ENCODE measurements at regions not wholly inside any gene's neighbourhood (a gene's known extent, or its start where the extent isn't known, plus 50 kb on each side); places are given as distances from the start of the nearest gene placed in this dataset.
"Not testable (repeated sequence)": the region's sequence is repeated elsewhere in the genome, so short reads cannot be mapped to it uniquely, and the experiment has no call there.

- DNase-seq = no peak
Measured at GRCh38 chr2:208939852-208940251, 484.0 kb upstream of the MAP2 start.

DNA sequence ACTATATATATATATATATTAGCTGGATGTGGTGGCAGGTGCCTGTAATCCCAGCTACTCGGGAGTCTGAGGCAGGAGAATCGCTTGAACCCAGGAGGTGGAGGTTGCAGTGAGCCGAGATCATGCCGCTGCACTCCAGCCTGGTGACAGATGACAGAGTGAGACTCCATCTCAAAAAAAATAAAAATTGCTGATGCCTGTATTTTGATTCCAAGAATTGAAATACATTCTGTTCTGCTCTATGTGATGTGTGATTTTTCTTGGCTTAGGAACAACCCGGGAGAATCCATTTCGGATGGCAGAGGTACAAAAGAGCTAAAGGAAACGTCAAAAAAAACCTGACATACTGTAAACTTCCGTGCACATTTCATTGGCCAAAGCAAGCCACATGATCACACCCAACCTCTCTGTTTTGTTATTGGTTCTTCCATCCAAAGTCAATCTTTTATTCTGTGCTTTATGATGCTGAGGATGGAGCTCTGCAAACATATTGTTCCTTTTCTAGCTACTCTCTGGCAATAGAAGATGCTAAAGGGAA, 478.1 kb upstream of the MAP2 start:
- DNase-seq = no peak

DNA sequence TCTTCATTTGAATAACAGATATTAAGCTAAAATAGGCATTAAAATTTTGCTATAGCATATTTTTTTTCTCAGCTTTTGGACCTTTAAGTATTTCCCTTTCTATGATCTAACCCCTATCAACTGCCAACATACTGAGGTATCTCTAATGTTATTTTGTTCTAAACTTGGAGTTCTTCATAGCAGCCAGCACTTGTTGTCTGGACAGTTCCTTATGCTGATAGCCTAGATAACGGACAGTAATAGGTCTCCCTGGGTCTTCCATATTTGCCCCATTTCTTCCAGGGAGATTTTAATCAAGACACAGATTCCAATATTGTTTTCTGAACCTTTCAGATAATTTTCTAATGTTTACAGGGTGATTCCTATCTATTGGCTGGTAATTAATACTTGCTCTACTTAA, 475.8 kb upstream of the MAP2 start:
- DNase-seq = no peak

- DNase-seq = no peak
Measured at GRCh38 chr2:208970070-208970469, 453.8 kb upstream of the MAP2 start.

GRCh38 chr2:208977582-208977981, 446.3 kb upstream of the MAP2 start:
- no peak for DNase-seq

- no peak for DNase-seq
Measured at GRCh38 chr2:208978946-208979345, 444.9 kb upstream of the MAP2 start.

DNA sequence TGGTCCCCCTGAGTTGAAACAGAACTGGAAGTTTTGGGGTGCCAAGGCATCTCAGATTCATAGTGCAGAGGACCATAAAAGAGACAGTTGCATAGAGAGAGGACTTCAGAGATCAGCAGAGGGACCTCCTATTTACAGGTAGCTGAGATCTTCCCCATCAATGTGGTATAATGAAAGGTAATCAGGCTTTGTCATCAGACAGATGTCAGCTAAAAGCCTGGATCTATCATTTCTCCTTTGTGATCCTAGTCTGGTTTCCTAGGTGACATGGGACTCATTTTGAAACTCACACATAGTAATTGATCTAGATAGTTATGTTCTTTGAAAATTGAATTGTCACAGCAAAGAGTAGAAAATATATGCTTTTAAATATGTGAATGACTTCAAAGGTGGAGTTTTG, 443.5 kb upstream of the MAP2 start:
- no peak for DNase-seq

DNA sequence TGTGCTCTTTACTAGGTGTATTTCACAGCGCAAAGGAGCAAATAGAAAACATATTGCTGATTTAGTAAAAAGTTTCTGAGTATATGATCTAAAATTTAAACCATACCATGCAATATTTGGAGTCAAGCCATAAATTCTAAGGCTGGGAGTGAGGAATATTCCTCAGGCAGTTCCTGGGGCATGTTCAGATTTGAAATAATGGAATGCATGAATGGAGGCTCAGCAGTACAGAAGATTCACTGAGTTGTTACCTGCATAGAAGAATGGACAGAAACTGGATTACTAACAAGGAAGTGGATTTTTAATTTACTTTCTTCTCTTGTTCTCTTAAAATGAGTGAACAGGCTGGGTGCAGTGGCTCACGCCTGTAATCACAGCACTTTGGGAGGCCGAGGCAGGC, 441.0 kb upstream of the MAP2 start:
- DNase-seq = no peak

- no peak for DNase-seq
Measured at GRCh38 chr2:208983486-208983885, 440.4 kb upstream of the MAP2 start.

DNA sequence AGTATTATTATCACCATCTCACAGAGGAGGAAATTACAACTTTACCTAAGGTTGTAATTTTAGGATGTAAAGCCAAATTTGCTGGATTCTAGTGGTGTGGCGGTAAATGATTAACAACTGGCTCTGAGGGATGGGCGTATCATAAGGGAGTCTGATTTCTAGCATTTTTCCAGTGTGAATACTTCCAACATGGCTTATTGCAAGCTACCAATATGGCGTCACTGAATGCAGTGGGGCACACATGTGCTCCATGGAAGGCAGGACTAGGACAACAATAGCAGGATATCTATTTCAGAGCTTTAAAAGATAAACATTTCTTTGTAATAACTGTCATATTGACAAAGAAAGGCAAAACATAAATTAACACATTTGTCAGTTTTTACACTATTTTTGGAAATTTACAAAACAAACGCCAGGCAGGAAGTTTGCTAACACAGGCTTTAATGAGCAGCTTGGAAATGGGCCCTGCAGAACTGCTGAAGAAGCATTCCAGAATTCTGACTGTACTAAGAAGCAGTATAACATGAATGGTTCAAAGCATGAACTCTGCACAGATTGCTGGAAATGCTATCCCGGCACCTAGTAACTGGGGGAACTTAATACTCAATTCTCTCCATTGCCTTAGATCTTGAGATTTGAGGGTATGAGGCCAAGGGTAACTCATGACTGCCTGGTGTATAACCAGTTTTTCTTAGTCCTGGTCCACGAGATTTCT, 439.3 kb upstream of the MAP2 start:
- DNase-seq = no peak

- DNase-seq = no peak
Measured at GRCh38 chr2:208985644-208986043, 438.2 kb upstream of the MAP2 start.

DNA sequence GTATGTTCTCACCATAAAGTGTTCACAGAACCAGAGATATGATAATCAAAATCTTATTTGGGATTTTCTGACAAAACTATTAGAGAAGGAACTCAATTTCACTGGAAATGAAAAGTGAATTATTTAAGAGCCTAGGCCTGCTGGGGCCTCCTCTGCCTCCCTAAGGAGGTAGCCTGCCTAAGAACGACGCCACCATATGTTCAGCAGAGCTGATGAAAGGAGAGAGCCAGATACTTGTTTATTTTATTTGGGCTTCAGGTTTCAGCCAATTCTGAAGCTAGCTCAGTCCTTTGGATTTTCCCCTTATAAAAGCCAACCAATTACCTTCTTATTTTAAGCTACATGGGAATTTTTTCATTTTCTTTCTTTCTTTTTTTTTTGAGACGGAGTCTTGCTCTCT, 433.1 kb upstream of the MAP2 start:
- no peak for DNase-seq

DNA sequence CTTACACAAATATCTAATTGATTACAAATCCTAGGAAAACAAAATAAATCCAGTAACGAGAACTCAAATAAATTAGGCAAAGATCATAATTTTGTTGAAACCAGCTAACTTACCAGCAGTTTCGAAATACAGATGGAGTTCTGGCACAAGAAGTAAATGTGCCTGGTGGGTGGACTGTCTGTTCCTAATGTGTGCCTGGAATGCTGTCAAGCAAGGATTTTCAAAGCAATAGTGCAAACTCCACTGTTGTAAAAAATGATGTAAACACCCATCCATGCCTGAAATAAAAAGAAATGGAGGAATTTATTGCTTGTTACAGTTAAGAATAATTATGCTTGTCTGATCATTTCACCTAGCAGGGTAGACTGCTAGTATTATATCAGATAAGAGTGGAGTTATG, 423.9 kb upstream of the MAP2 start:
- no peak for DNase-seq

DNA sequence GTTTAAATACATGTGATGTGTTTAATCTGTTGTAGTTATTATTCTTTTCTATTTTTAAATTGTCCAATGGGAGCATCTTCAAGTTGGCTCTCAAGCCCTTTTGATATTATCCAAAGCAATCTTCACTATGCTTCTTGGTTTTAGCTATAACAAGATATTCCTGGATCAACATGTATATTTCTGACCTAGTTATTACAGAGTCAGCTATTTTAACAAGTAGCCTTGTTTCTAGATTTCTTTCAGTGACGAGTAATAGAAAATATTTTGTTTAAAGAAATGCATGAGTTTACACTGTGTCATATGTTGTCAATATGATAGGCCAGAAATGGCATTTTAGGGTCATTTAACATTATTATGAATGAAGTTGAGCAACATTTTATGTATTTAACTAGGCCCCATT, 421.8 kb upstream of the MAP2 start:
- no peak for DNase-seq

- DNase-seq = no peak
Measured at GRCh38 chr2:209005371-209005770, 418.5 kb upstream of the MAP2 start.

- DNase-seq = no peak
Measured at GRCh38 chr2:209008636-209009287, 415.1 kb upstream of the MAP2 start.

DNA sequence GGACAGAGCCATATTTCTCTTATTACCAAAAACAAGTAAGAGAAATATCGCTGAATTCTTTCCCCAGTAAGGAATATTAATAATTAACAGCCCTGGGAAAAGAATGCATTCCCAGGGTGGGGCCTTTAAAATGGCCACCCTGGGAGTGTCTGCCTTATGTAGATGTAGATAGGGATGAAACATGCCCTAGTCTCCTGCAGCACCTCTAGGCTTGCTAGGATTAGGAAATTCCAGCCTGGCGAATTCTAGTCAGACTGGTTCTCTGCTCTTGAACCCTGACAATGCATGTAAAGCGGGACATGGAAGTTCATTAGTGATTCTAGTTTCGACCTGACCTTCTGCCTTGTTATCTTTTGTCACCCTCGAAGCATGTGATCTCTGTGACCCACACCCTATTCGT, 405.2 kb upstream of the MAP2 start:
- DNase-seq = not testable (repeated sequence)

DNA sequence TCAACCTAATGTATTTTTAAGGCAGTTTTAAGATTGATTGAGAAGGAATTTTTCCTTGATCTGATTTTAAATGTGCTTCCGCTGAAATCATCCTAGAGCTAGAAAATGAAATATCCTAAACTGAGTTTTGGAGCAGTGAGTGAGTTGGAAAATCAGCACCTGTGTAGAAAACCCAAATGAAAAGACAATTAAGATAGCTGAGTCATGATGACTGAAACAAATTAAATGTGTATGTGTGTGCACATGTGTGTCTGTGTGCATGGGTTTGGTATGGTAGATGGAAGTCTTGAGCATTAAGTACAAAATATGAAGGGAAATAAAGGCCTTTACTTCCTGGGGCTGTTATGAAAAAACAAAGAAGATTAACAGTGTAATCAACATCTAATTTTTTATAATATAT, 394.6 kb upstream of the MAP2 start:
- no peak for DNase-seq

DNA sequence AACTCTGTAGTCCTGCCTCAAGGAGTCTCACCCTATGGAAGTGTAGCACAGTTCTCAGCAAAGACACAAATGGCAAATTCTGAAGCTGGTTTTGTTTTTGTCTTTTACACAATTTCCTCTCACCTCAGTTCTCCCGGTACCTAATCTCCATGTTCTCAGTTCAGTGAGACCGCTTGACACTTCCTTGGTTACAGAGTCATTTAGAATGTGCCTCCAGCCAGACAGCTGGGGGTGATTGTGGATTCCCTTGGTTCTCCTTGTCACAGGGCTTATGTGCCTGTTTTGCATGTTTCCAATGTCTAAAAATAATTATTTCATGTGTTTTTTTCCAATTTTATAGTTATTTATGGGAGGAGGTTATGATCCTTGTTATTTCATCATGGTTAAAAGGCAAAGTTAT, 379.5 kb upstream of the MAP2 start:
- no peak for DNase-seq

DNA sequence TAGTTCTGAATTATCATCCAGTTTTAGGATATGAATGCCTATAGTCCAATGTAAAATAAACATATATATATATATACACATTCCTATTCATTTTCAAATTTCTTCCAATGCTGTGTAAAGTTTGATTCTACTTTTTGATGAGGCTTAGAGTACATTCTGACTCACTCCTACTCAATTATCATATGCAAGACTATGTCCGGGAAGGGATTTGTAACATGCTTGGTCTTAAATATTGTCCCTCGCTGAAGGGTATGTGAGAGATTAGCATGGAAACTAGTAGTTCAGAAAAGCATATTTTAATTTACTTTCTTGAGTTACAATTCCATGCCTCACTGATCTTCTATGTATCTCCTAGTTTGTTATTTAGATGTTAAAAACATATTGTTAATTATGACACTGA, 377.7 kb upstream of the MAP2 start:
- no peak for DNase-seq

DNA sequence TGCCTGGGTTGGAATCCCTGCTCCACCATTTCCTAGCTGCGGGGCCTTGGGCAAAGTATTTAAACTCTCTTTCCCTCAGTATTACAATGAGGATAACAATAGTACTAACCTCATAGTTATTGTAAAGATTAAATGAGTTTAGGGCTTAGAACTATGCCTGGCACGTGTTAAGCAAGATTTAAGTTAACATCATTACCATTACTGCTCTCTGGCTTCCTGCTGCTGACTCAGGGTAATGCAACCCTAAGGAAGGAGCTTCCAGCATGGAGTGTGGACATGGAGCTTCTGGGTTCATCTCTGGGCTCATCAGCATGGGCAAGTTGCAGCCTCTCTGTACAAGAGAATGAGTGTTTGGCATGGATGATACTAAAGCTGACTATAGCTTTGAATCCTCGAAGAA, 374.2 kb upstream of the MAP2 start:
- no peak for DNase-seq

- DNase-seq = no peak
Measured at GRCh38 chr2:209062210-209062609, 361.6 kb upstream of the MAP2 start.

- no peak for DNase-seq
Measured at GRCh38 chr2:209070262-209070661, 353.6 kb upstream of the MAP2 start.

- no peak for DNase-seq
Measured at GRCh38 chr2:209073151-209073550, 350.7 kb upstream of the MAP2 start.

DNA sequence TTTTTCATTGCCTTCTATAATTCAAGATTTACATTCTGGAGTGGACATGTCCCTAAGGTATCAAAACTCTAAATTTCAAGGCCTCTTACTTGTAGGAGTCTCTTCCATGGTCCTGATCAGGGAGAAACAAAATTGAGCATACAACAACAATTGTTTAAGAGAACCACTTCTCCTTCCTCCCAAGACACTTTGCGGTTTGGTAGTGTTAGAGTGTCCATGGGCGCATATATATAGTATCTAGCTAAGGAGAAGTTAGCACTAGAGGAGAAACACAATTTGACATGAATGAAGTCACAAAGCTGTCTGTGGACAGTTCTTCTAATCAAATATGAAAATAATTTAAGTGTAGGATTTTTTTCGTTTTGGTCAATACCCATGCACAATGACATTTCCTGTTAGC, 349.1 kb upstream of the MAP2 start:
- no peak for DNase-seq
